ENCODE measurements at regions not wholly inside any gene's neighbourhood (a gene's known extent, or its start where the extent isn't known, plus 50 kb on each side); places are given as distances from the start of the nearest gene placed in this dataset.

DNA sequence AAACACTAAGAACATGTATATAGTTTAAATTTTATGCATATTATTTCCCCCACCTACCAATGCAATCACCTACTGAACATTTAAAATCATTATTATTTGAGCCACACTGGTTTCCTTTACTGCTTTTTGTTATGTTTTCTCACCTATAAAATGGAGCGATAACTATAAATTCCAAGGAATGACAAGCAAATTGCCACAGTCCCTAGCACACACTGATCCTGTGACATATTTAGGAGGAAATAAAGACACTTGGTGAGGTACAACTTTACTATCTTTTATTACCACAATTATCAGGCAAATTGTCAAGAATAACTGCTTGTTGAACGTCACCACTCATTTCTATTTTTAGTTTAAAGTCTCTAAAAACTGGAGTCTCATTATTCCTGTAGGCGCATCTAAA, 1693.6 kb downstream of the EFNA5 start:
- no peak for ATAC-seq
- TF ChIP-seq ISL1 (CRISPR knock-in tag; IDR thresholded peaks at IDR 0.05): no peak
- TF ChIP-seq ZNF565 (CRISPR knock-in tag; conservative IDR thresholded peaks at IDR 0.05; ENCODE audit: low read depth): no peak
- TF ChIP-seq SNAI2 (CRISPR knock-in tag; IDR thresholded peaks at IDR 0.05): no peak
- no peak for TF ChIP-seq ZFP30 (CRISPR knock-in tag; IDR thresholded peaks at IDR 0.05)
- TF ChIP-seq BACH2 (CRISPR knock-in tag; IDR thresholded peaks at IDR 0.05; ENCODE audit: borderline replicate concordance): no peak
- no peak for TF ChIP-seq ZC3H10 (CRISPR knock-in tag; IDR thresholded peaks at IDR 0.05)
- TF ChIP-seq ESRRG (CRISPR knock-in tag; IDR thresholded peaks at IDR 0.05): no peak
- TF ChIP-seq PPARA (CRISPR knock-in tag; IDR thresholded peaks at IDR 0.05; ENCODE audit: borderline replicate concordance): no peak
- TF ChIP-seq, protein P1, sequence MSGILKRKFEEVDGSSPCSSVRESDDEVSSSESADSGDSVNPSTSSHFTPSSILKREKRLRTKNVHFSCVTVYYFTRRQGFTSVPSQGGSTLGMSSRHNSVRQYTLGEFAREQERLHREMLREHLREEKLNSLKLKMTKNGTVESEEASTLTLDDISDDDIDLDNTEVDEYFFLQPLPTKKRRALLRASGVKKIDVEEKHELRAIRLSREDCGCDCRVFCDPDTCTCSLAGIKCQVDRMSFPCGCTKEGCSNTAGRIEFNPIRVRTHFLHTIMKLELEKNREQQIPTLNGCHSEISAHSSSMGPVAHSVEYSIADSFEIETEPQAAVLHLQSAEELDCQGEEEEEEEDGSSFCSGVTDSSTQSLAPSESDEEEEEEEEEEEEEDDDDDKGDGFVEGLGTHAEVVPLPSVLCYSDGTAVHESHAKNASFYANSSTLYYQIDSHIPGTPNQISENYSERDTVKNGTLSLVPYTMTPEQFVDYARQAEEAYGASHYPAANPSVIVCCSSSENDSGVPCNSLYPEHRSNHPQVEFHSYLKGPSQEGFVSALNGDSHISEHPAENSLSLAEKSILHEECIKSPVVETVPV (CRISPR knock-in tag; IDR thresholded peaks at IDR 0.05): no peak
- TF ChIP-seq ZNF8 (CRISPR knock-in tag; IDR thresholded peaks at IDR 0.05): no peak
- no peak for TF ChIP-seq CSDC2 (CRISPR knock-in tag; IDR thresholded peaks at IDR 0.05)
- no peak for TF ChIP-seq GLIS3 (CRISPR knock-in tag; IDR thresholded peaks at IDR 0.05)
- no peak for TF ChIP-seq OSR1 (CRISPR knock-in tag; IDR thresholded peaks at IDR 0.05)
- no peak for TF ChIP-seq RARB (CRISPR knock-in tag; IDR thresholded peaks at IDR 0.05)
- no peak for TF ChIP-seq TCF4 (CRISPR knock-in tag; IDR thresholded peaks at IDR 0.05; ENCODE audit: borderline replicate concordance)
- TF ChIP-seq ARNTL (CRISPR knock-in tag; IDR thresholded peaks at IDR 0.05; ENCODE audit: borderline replicate concordance, low read depth): no peak
- TF ChIP-seq, protein P2, sequence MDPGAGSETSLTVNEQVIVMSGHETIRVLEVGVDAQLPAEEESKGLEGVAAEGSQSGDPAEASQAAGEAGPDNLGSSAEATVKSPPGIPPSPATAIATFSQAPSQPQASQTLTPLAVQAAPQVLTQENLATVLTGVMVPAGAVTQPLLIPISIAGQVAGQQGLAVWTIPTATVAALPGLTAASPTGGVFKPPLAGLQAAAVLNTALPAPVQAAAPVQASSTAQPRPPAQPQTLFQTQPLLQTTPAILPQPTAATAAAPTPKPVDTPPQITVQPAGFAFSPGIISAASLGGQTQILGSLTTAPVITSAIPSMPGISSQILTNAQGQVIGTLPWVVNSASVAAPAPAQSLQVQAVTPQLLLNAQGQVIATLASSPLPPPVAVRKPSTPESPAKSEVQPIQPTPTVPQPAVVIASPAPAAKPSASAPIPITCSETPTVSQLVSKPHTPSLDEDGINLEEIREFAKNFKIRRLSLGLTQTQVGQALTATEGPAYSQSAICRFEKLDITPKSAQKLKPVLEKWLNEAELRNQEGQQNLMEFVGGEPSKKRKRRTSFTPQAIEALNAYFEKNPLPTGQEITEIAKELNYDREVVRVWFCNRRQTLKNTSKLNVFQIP (CRISPR knock-in tag; IDR thresholded peaks at IDR 0.05; ENCODE audit: borderline replicate concordance, low read depth): no peak
- TF ChIP-seq, protein P3, sequence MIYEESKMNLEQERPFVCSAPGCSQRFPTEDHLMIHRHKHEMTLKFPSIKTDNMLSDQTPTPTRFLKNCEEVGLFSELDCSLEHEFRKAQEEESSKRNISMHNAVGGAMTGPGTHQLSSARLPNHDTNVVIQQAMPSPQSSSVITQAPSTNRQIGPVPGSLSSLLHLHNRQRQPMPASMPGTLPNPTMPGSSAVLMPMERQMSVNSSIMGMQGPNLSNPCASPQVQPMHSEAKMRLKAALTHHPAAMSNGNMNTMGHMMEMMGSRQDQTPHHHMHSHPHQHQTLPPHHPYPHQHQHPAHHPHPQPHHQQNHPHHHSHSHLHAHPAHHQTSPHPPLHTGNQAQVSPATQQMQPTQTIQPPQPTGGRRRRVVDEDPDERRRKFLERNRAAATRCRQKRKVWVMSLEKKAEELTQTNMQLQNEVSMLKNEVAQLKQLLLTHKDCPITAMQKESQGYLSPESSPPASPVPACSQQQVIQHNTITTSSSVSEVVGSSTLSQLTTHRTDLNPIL (CRISPR knock-in tag; IDR thresholded peaks at IDR 0.05; ENCODE audit: low read depth): no peak
- TF ChIP-seq, protein P4, sequence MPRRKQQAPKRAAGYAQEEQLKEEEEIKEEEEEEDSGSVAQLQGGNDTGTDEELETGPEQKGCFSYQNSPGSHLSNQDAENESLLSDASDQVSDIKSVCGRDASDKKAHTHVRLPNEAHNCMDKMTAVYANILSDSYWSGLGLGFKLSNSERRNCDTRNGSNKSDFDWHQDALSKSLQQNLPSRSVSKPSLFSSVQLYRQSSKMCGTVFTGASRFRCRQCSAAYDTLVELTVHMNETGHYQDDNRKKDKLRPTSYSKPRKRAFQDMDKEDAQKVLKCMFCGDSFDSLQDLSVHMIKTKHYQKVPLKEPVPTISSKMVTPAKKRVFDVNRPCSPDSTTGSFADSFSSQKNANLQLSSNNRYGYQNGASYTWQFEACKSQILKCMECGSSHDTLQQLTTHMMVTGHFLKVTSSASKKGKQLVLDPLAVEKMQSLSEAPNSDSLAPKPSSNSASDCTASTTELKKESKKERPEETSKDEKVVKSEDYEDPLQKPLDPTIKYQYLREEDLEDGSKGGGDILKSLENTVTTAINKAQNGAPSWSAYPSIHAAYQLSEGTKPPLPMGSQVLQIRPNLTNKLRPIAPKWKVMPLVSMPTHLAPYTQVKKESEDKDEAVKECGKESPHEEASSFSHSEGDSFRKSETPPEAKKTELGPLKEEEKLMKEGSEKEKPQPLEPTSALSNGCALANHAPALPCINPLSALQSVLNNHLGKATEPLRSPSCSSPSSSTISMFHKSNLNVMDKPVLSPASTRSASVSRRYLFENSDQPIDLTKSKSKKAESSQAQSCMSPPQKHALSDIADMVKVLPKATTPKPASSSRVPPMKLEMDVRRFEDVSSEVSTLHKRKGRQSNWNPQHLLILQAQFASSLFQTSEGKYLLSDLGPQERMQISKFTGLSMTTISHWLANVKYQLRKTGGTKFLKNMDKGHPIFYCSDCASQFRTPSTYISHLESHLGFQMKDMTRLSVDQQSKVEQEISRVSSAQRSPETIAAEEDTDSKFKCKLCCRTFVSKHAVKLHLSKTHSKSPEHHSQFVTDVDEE (CRISPR knock-in tag; IDR thresholded peaks at IDR 0.05): no peak
- TF ChIP-seq ZFP3 (CRISPR knock-in tag; IDR thresholded peaks at IDR 0.05): no peak

DNA sequence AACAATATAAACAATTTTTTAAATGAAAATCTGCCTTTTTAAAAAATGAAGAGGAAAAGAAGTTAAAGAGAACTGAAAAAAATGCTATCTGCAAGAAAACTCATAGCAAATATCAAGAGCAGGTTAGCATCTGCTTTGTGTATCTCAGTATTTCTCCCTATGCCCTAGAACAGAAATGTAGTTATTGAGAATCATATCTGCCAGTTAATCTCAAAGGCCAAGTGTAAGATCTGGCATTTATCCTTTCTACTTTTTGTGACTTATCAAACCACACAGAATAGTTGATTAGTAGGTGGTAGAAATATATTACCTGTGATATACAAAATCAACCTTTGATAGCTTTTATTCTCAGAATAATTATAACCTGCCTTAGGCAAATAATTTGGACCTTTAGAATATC, 1699.8 kb downstream of the EFNA5 start:
- TF ChIP-seq, protein P5, sequence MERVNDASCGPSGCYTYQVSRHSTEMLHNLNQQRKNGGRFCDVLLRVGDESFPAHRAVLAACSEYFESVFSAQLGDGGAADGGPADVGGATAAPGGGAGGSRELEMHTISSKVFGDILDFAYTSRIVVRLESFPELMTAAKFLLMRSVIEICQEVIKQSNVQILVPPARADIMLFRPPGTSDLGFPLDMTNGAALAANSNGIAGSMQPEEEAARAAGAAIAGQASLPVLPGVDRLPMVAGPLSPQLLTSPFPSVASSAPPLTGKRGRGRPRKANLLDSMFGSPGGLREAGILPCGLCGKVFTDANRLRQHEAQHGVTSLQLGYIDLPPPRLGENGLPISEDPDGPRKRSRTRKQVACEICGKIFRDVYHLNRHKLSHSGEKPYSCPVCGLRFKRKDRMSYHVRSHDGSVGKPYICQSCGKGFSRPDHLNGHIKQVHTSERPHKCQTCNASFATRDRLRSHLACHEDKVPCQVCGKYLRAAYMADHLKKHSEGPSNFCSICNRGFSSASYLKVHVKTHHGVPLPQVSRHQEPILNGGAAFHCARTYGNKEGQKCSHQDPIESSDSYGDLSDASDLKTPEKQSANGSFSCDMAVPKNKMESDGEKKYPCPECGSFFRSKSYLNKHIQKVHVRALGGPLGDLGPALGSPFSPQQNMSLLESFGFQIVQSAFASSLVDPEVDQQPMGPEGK (CRISPR knock-in tag; IDR thresholded peaks at IDR 0.05; ENCODE audit: borderline replicate concordance): no peak
- ATAC-seq: no peak

DNA sequence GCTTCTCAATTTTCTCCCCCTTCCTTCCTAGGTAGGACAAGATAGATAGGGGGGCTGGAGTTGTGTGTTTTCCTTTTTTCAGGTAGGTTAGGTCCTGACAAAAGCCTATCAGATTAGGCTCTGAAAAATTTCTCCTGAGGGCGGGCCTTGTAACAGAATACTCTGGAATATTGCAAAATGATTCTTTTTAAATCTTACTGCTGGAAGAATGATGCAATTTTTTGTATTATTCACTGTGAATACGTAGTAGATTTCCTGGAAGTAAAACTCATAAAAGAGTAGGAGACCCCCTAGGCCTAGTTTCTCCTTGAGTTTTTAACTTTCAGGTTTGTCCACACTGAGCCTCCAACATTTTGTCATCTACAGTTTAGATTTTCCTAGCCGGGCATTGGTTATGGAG, 1701.8 kb downstream of the EFNA5 start:
- no peak for ATAC-seq
- TF ChIP-seq ISL1 (CRISPR knock-in tag; IDR thresholded peaks at IDR 0.05) (no peak), ZNF8 (CRISPR knock-in tag; IDR thresholded peaks at IDR 0.05) (no peak), ZFP3 (CRISPR knock-in tag; IDR thresholded peaks at IDR 0.05) (no peak)
- TF ChIP-seq, protein P5 (CRISPR knock-in tag; IDR thresholded peaks at IDR 0.05; ENCODE audit: borderline replicate concordance): no peak
- TF ChIP-seq, protein P1 (CRISPR knock-in tag; IDR thresholded peaks at IDR 0.05): no peak
